MCF 10A (cell line): ENCODE measurements at regions not wholly inside any gene's neighbourhood (a gene's known extent, or its start where the extent isn't known, plus 50 kb on each side); places are given as distances from the start of the nearest gene placed in this dataset.

Experiments
- BruUV-seq: library from RNA; stranded (reverse); fragments of 400-500 nt; replicated peaks from 2 replicates; lab custom pipeline; 2021; lab: Mats Ljungman, UMichigan
- CTCF ChIA-PET: fragments of 300-600 bp; sonication (Branson Sonifier 250); formaldehyde crosslinking; extraction: SDS; loops from one replicate; lab custom pipeline; 2021; ENCODE audit warnings: antibody characterized with exemption, inconsistent platforms; lab: Yijun Ruan, JAX
- POLR2A ChIA-PET: fragments of 300-600, 350-650 bp; sonication (Branson Sonifier 250); formaldehyde crosslinking; extraction: SDS; loops from one replicate; lab custom pipeline; 2020; ENCODE audit warnings: antibody characterized with exemption, inconsistent platforms; lab: Yijun Ruan, JAX
- DNase-seq: peaks from one replicate; pipeline ENCODE4 v3.0.0-alpha.2; 2018; ENCODE audit not compliant: unreplicated experiment
- H3K27ac Mint-ChIP-seq: one replicate; pipeline ENCODE4 v1.8.0; 2022; ENCODE audit warnings: mild to moderate bottlenecking, low read depth, mixed read lengths; ENCODE audit not compliant: unreplicated experiment
- H3K27me3 Mint-ChIP-seq: one replicate; pipeline ENCODE4 v1.8.0; 2022; ENCODE audit warnings: mixed read lengths; ENCODE audit not compliant: insufficient read depth, unreplicated experiment
- H3K36me3 Mint-ChIP-seq: one replicate; pipeline ENCODE4 v1.8.0; 2022; ENCODE audit warnings: mild to moderate bottlenecking, moderate library complexity, mixed read lengths; ENCODE audit not compliant: insufficient read depth, unreplicated experiment
- H3K4me1 Mint-ChIP-seq: one replicate; pipeline ENCODE4 v1.8.0; 2022; ENCODE audit warnings: mixed read lengths; ENCODE audit not compliant: insufficient read depth, unreplicated experiment
- H3K4me3 Mint-ChIP-seq: one replicate; pipeline ENCODE4 v1.8.0; 2022; ENCODE audit warnings: mild to moderate bottlenecking, moderate library complexity, mixed read lengths; ENCODE audit not compliant: unreplicated experiment
- H3K9me3 Mint-ChIP-seq: one replicate; pipeline ENCODE4 v1.8.0; 2022; ENCODE audit warnings: mixed read lengths; ENCODE audit not compliant: unreplicated experiment
- intact Hi-C: fragments of 100-400 bp; cut with micrococcal nuclease; formaldehyde crosslinking; loops from 2 replicates; pipeline ENCODE4 v1.14.1; 2022
- TF ChIP-seq, protein P1 (sequence below): fragments of 200-600 bp; IDR thresholded peaks from one replicate; pipeline ENCODE4 v1.8.0; 2022; ENCODE audit warnings: antibody characterized with exemption, mild to moderate bottlenecking; ENCODE audit not compliant: unreplicated experiment

DNA sequence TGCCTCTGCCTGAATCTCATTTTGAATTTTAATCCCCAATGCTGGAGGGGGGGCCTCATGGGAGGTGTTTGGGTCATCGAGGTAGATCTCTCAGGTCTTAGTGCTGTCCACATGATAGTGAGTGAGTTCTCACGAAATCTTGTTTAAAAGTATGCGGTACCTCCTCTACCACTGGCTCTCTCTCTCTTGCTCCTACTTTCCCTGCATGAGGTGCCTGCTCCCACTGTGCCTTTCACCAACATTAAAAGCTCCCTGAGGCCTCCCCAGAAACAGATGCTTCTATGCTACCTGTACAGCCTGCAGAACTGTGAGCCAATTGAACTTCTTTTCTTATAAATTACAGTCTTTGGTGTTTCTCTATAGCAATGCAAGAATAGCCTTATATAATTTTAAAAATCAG lies 560.7 kb upstream of the CPEB2 start:
- no peak for DNase-seq
- ChIA-PET CTCF (interaction anchor here (0.6 kb wide), 1 partner anchor 866 kb away, joined by 3 read pairs; no protein-coding TSS in a partner anchor), POLR2A (no interaction called here)
- BruUV-seq = no TSS peak
- intact Hi-C loops = no loop called here
- H3K36me3 Mint-ChIP-seq = no peaks in the 10 kb centered on the region
- no peaks in the 10 kb centered on the region for H3K9me3 Mint-ChIP-seq
- peaks cover 18% of the 10 kb centered on the region for H3K4me1 Mint-ChIP-seq
- no peak overlapping the region for H3K4me3 Mint-ChIP-seq
- TF ChIP-seq, protein P1, sequence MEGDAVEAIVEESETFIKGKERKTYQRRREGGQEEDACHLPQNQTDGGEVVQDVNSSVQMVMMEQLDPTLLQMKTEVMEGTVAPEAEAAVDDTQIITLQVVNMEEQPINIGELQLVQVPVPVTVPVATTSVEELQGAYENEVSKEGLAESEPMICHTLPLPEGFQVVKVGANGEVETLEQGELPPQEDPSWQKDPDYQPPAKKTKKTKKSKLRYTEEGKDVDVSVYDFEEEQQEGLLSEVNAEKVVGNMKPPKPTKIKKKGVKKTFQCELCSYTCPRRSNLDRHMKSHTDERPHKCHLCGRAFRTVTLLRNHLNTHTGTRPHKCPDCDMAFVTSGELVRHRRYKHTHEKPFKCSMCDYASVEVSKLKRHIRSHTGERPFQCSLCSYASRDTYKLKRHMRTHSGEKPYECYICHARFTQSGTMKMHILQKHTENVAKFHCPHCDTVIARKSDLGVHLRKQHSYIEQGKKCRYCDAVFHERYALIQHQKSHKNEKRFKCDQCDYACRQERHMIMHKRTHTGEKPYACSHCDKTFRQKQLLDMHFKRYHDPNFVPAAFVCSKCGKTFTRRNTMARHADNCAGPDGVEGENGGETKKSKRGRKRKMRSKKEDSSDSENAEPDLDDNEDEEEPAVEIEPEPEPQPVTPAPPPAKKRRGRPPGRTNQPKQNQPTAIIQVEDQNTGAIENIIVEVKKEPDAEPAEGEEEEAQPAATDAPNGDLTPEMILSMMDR = no peak
- no peak overlapping the region for H3K27ac Mint-ChIP-seq
- no peaks in the 10 kb centered on the region for H3K27me3 Mint-ChIP-seq

DNA sequence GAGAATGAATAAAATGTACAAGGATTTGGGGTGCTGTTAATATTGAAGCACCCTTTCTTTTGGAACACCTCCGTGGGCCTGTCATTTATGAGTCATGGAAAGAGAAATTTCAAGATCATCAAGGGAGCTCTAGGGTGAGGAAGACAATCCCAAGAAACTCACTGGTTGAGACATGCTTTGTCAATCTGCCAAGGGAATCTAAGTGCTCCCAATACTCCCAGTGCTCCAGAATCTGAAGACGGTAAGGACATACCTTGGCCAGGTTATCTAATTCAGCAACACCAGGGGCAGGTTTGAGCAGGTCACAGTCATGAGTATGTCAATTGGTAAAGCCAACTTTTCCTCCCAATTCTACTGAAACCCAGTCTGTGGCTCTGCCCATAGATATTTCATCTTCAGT lies 556.4 kb upstream of the CPEB2 start:
- CTCF ChIA-PET = interaction anchor here (0.6 kb wide), 1 partner anchor 146 kb away, joined by 3 read pairs; no protein-coding TSS in a partner anchor
- H3K36me3 Mint-ChIP-seq = no peaks in the 10 kb centered on the region
- H3K27ac Mint-ChIP-seq = peak overlapping the region; percentile 59
- H3K4me3 Mint-ChIP-seq = peak overlapping the region; percentile 30
- POLR2A ChIA-PET = interaction anchor here (0.6 to 1.1 kb wide), 5 partner anchors 8 to 557 kb away, joined by 3 to 4 read pairs (median 3); no protein-coding TSS in a partner anchor
- H3K4me1 Mint-ChIP-seq = peaks cover 24% of the 10 kb centered on the region
- H3K27me3 Mint-ChIP-seq = no peaks in the 10 kb centered on the region
- no TSS peak for BruUV-seq
- intact Hi-C loops = no loop called here
- H3K9me3 Mint-ChIP-seq = no peaks in the 10 kb centered on the region
- DNase-seq = peak; percentile 83
- TF ChIP-seq, protein P1 = no peak

DNA sequence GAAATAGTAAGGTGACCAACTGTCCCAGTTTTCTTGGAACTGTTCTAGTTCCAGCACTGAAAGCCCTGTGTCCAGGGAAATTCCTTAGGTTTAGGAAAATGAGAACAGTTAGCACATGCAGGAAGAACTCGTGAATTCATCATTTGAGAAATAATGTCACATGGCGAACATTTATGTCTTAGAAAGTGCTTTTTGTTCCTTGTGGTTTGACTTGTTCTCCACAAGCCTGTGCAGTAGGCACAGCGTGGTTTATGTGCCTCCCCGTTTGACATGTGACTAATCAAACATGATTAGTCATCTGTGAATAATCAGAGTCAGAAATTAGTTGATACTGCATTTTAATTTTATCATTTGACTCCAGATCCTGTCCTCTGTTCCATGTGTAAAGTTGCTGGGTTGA lies 556.0 kb upstream of the CPEB2 start:
- H3K4me1 Mint-ChIP-seq = peaks cover 24% of the 10 kb centered on the region
- peak overlapping the region; percentile 59 for H3K27ac Mint-ChIP-seq
- DNase-seq = peak; percentile 42
- no peaks in the 10 kb centered on the region for H3K9me3 Mint-ChIP-seq
- CTCF ChIA-PET = no interaction called here
- H3K27me3 Mint-ChIP-seq = no peaks in the 10 kb centered on the region
- intact Hi-C loops = no loop called here
- H3K36me3 Mint-ChIP-seq = no peaks in the 10 kb centered on the region
- no TSS peak for BruUV-seq
- H3K4me3 Mint-ChIP-seq = peak overlapping the region; percentile 30
- POLR2A ChIA-PET = interaction anchor here (0.6 to 1.0 kb wide), 2 partner anchors 18 to 555 kb away, joined by 3 read pairs; no protein-coding TSS in a partner anchor
- TF ChIP-seq, protein P1 = no peak

DNA sequence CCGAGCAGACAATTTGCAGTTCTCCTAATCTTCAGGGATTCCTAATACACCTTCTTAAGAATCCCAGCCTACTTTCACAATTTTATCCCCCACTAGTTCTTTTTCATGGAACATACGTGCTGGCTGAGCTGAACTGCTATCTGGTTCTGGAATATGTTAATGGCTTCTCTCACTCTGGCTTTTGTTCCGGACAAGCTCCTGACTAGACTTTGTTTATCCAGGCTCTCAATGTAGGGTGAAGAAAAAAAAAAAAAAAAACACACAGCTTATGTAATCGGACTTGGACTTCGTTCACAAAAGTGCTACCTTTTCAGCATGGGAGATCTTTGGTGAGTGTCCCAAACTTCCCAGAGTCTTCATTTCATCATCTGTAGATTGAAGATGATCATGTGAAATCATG lies 555.4 kb upstream of the CPEB2 start:
- Mint-ChIP-seq H3K36me3 (no peaks in the 10 kb centered on the region), H3K4me3 (no peak overlapping the region), H3K27me3 (no peaks in the 10 kb centered on the region), H3K27ac (peak overlapping the region; percentile 59), H3K9me3 (no peaks in the 10 kb centered on the region), H3K4me1 (peaks cover 24% of the 10 kb centered on the region)
- ChIA-PET POLR2A (interaction anchor here (1.4 kb wide), 1 partner anchor 32 kb away, joined by 3 read pairs; no protein-coding TSS in a partner anchor), CTCF (no interaction called here)
- no TSS peak for BruUV-seq
- TF ChIP-seq, protein P1 = no peak
- intact Hi-C loops = no loop called here
- no peak for DNase-seq
